Vagina (tissue), 2 donors: ENCODE measurements at regions not wholly inside any gene's neighbourhood (a gene's known extent, or its start where the extent isn't known, plus 50 kb on each side); places are given as distances from the start of the nearest gene placed in this dataset.

Experiments used
- POLR2A ChIP-seq, 2 donors: fragments of 450-650 bp; IDR thresholded peaks; one replicate each; pipeline ENCODE4 v1.6.1; 2017; ENCODE audit warnings: antibody characterized with exemption in 2 of 2, mild to moderate bottlenecking in 2 of 2, moderate library complexity in 2 of 2
- POLR2AphosphoS5 ChIP-seq, 2 donors: sonication (generic); formaldehyde crosslinking; IDR thresholded peaks; one replicate each; pipeline ENCODE4 v1.9.0; 2017; ENCODE audit warnings: antibody characterized with exemption in 2 of 2, mild to moderate bottlenecking in 2 of 2, low read depth in 1 of 2; ENCODE audit not compliant: insufficient read depth in 1 of 2
- TF ChIP-seq, protein P1 (sequence below), 3 experiments: fragments of 450-650 bp in 2 of 3; fragments of 200-600 bp in 1 of 3; sonication (generic) in 1 of 3; IDR thresholded peaks; one replicate each; pipeline ENCODE4 v1.5.1; 2017 to 2019; ENCODE audit warnings: antibody characterized with exemption in 3 of 3, mild to moderate bottlenecking in 2 of 3, moderate library complexity in 2 of 3

DNA sequence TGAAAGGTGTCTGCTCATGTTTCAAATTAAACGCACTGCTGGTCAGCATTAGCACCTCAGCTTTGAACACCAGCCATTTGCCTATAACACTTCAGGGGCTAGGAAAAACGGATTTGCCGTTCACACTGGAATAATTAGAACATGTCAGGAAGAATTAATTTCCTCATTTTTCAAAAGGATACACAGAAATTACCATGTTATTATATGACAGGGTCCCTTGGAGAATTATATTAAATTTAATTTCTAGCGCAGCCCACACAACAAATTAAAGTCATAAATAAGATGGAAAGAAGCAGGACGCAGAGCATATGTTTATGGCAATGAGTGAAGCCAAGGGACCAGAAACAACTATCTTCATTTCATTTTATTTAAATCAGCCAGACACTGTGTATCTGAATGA is 83.8 kb upstream of the SOX6 start:
- TF ChIP-seq POLR2AphosphoS5 (IDR thresholded peaks at IDR 0.05; ENCODE audit: insufficient read depth in 1 of 2, low read depth in 1 of 2) (no peak), POLR2A (IDR thresholded peaks at IDR 0.05) (no peak)
- TF ChIP-seq, protein P1, sequence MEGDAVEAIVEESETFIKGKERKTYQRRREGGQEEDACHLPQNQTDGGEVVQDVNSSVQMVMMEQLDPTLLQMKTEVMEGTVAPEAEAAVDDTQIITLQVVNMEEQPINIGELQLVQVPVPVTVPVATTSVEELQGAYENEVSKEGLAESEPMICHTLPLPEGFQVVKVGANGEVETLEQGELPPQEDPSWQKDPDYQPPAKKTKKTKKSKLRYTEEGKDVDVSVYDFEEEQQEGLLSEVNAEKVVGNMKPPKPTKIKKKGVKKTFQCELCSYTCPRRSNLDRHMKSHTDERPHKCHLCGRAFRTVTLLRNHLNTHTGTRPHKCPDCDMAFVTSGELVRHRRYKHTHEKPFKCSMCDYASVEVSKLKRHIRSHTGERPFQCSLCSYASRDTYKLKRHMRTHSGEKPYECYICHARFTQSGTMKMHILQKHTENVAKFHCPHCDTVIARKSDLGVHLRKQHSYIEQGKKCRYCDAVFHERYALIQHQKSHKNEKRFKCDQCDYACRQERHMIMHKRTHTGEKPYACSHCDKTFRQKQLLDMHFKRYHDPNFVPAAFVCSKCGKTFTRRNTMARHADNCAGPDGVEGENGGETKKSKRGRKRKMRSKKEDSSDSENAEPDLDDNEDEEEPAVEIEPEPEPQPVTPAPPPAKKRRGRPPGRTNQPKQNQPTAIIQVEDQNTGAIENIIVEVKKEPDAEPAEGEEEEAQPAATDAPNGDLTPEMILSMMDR (IDR thresholded peaks at IDR 0.05): no peak
